ENCODE measurements at regions not wholly inside any gene's neighbourhood (a gene's known extent, or its start where the extent isn't known, plus 50 kb on each side); places are given as distances from the start of the nearest gene placed in this dataset.

GRCh38 chr5:109604758-109605157, 85.0 kb upstream of the MAN2A1 start:
- Histone ChIP-seq H3K79me2 (ENCODE audit: insufficient read depth, low read length) (no peaks in the 10 kb centered on the region), H2AFZ (ENCODE audit: low read depth, low read length, severe bottlenecking) (no peak overlapping the region), H4K20me1 (ENCODE audit: low read depth, low read length) (no peaks in the 10 kb centered on the region), H3K27ac (ENCODE audit: low read depth, low read length) (no peak overlapping the region), H3F3A (ENCODE audit: insufficient read depth) (no peaks in the 10 kb centered on the region), H3K9ac (ENCODE audit: low read length) (no peak overlapping the region), H3K4me2 (ENCODE audit: low read depth, low read length, poor library complexity, severe bottlenecking) (no peak overlapping the region), H3K9me2 (replicated peaks; ENCODE audit: insufficient read depth, low read length) (no peaks in the 10 kb centered on the region), H3K36me3 (ENCODE audit: low read length) (no peaks in the 10 kb centered on the region), H3K4me3 (ENCODE audit: insufficient read depth, low read length, poor library complexity, severe bottlenecking) (no peak overlapping the region), H3K9me3 (ENCODE audit: insufficient read depth, low read length) (no peaks in the 10 kb centered on the region), H3K27me3 (ENCODE audit: low read length) (no peaks in the 10 kb centered on the region)
- TF ChIP-seq EZH2phosphoT487 (conservative IDR thresholded peaks at IDR 0.05; ENCODE audit: low read length) = no peak
- TF ChIP-seq CTCF (IDR thresholded peaks at IDR 0.05; ENCODE audit: insufficient read depth, low read length, poor library complexity, severe bottlenecking) = no peak

DNA sequence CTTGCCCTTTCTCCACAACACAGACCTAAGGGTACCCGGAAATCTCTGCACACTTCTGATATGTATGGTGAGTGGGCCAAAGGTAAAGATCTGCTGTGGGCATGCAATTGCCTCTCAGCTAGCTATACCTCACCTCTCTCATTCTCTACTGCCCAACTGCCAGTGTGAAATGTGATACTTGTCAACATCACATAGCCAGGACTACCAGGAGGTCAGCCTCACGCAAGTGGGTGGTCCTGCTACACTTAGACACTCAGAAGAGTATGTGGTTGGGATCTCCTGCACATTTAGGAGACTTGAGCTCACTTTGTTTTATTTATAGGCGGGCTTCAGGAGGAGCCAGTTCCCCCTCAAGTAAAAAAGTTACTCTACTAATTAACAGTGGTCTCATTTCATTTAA, 88.0 kb upstream of the MAN2A1 start:
- no peak for TF ChIP-seq CTCF (IDR thresholded peaks at IDR 0.05; ENCODE audit: insufficient read depth, low read length, poor library complexity, severe bottlenecking)
- no peak for TF ChIP-seq EZH2phosphoT487 (conservative IDR thresholded peaks at IDR 0.05; ENCODE audit: low read length)
- Histone ChIP-seq H3K27me3 (ENCODE audit: low read length) (no peaks in the 10 kb centered on the region), H3K9me3 (ENCODE audit: insufficient read depth, low read length) (no peaks in the 10 kb centered on the region), H3K27ac (ENCODE audit: low read depth, low read length) (no peak overlapping the region), H2AFZ (ENCODE audit: low read depth, low read length, severe bottlenecking) (no peak overlapping the region), H3F3A (ENCODE audit: insufficient read depth) (no peaks in the 10 kb centered on the region), H4K20me1 (ENCODE audit: low read depth, low read length) (no peaks in the 10 kb centered on the region), H3K79me2 (ENCODE audit: insufficient read depth, low read length) (no peaks in the 10 kb centered on the region), H3K4me3 (ENCODE audit: insufficient read depth, low read length, poor library complexity, severe bottlenecking) (no peak overlapping the region), H3K4me2 (ENCODE audit: low read depth, low read length, poor library complexity, severe bottlenecking) (no peak overlapping the region), H3K9ac (ENCODE audit: low read length) (no peak overlapping the region), H3K9me2 (replicated peaks; ENCODE audit: insufficient read depth, low read length) (no peaks in the 10 kb centered on the region), H3K36me3 (ENCODE audit: low read length) (no peaks in the 10 kb centered on the region)

DNA sequence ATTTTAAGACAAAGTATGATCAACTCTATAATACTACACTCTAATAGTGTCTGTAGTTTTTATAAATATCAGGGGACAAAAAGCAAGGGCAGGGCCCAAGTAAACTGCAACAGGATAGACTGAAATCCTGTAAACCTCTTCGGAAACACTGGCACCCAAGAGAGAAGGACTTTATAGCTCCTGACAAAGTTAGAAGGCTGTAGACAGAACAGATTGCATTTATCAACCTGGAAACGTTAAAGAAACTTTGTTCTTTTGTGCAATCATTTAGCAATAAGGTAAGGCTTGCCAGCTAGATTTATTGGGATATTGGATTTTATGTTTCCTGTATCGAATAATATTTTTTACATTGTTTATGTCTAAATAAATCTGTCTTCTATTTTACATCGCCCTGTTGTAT, 91.8 kb upstream of the MAN2A1 start:
- Histone ChIP-seq H3K4me3 (ENCODE audit: insufficient read depth, low read length, poor library complexity, severe bottlenecking) (no peak overlapping the region), H3K27ac (ENCODE audit: low read depth, low read length) (no peak overlapping the region)

More for the DNA sequence above, 91.8 kb upstream of the MAN2A1 start:
- H4K20me1 ChIP-seq (ENCODE audit: low read depth, low read length) = no peaks in the 10 kb centered on the region
- no peaks in the 10 kb centered on the region for H3K9me3 ChIP-seq (ENCODE audit: insufficient read depth, low read length)
- H3K79me2 ChIP-seq (ENCODE audit: insufficient read depth, low read length) = no peaks in the 10 kb centered on the region
- no peak overlapping the region for H3K4me2 ChIP-seq (ENCODE audit: low read depth, low read length, poor library complexity, severe bottlenecking)
- no peak for TF ChIP-seq CTCF (IDR thresholded peaks at IDR 0.05; ENCODE audit: insufficient read depth, low read length, poor library complexity, severe bottlenecking)
- no peak for TF ChIP-seq EZH2phosphoT487 (conservative IDR thresholded peaks at IDR 0.05; ENCODE audit: low read length)
- no peaks in the 10 kb centered on the region for H3K9me2 ChIP-seq (replicated peaks; ENCODE audit: insufficient read depth, low read length)
- H3K9ac ChIP-seq (ENCODE audit: low read length) = no peak overlapping the region
- no peak overlapping the region for H2AFZ ChIP-seq (ENCODE audit: low read depth, low read length, severe bottlenecking)
- no peaks in the 10 kb centered on the region for H3K36me3 ChIP-seq (ENCODE audit: low read length)
- H3F3A ChIP-seq (ENCODE audit: insufficient read depth) = no peaks in the 10 kb centered on the region
- H3K27me3 ChIP-seq (ENCODE audit: low read length) = no peaks in the 10 kb centered on the region

Measured in SU-DHL-6 (cell line).